ENCODE measurements at regions not wholly inside any gene's neighbourhood (a gene's known extent, or its start where the extent isn't known, plus 50 kb on each side); places are given as distances from the start of the nearest gene placed in this dataset.

DNA sequence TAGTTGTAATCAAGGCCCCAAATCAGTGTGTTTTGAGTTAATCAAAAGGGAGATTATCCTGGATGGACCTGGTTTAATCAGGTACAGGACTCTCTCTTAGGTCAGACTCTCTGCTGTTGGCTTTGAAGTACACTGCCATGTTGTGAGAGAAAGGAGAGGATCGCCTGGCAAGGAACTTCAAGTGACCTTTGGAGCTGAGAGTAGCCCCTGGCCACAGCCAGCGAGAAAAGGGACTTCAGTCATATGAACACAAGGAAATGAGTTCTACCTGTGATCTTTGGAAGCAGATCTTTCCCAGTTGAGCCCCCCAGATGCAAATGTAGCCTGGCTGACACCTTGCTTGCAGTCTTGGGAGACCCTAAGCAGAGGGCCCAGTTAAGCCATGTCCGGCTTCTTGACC, 68.3 kb upstream of the CPM start:
- DNase-seq (ENCODE audit: low read depth) = no peak
- TF ChIP-seq, protein P1, sequence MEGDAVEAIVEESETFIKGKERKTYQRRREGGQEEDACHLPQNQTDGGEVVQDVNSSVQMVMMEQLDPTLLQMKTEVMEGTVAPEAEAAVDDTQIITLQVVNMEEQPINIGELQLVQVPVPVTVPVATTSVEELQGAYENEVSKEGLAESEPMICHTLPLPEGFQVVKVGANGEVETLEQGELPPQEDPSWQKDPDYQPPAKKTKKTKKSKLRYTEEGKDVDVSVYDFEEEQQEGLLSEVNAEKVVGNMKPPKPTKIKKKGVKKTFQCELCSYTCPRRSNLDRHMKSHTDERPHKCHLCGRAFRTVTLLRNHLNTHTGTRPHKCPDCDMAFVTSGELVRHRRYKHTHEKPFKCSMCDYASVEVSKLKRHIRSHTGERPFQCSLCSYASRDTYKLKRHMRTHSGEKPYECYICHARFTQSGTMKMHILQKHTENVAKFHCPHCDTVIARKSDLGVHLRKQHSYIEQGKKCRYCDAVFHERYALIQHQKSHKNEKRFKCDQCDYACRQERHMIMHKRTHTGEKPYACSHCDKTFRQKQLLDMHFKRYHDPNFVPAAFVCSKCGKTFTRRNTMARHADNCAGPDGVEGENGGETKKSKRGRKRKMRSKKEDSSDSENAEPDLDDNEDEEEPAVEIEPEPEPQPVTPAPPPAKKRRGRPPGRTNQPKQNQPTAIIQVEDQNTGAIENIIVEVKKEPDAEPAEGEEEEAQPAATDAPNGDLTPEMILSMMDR (IDR thresholded peaks at IDR 0.05; ENCODE audit: insufficient read depth, low read depth, low read length) = no peak
- CTCF ChIA-PET = interaction anchor here (1.3 kb wide), 1 partner anchor 12 kb away, joined by 3 read pairs; no protein-coding TSS in a partner anchor
- H3K36me3 ChIP-seq (ENCODE audit: control insufficient read depth, insufficient read depth, low read length) = no peaks in the 10 kb centered on the region
- POLR2A ChIA-PET = interaction anchor here (0.5 kb wide), 1 partner anchor 188 kb away, joined by 3 read pairs; no protein-coding TSS in a partner anchor
- no peaks in the 10 kb centered on the region for H3K27me3 ChIP-seq (ENCODE audit: control insufficient read depth, insufficient read depth, low read length)
- H3K4me3 ChIP-seq (ENCODE audit: low read depth, low read length) = no peak overlapping the region

DNA sequence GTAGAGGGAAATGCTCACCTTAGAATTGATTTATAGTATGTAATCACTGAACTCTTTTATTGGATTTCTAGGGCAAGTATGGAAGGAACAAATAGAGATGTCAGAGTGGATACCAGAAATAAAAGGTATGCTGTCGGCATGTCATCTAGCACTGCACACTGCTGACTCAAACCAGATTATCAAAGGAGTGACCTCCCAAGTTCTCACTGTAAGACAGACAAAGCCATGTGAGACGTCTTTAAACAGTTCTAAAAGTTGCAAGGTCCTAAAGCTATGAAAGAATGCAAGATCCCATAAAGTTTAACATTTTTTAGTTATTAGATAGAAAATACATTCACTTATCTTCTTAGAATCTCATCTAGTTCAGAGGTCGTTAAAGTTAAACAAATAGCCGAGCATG, 70.0 kb upstream of the CPM start:
- TF ChIP-seq, protein P1 (IDR thresholded peaks at IDR 0.05; ENCODE audit: insufficient read depth, low read depth, low read length) = no peak
- no peaks in the 10 kb centered on the region for H3K27me3 ChIP-seq (ENCODE audit: control insufficient read depth, insufficient read depth, low read length)
- no peaks in the 10 kb centered on the region for H3K36me3 ChIP-seq (ENCODE audit: control insufficient read depth, insufficient read depth, low read length)
- ChIA-PET POLR2A (no interaction called here), CTCF (interaction anchor here (0.8 kb wide), 1 partner anchor 17 kb away, joined by 3 read pairs; no protein-coding TSS in a partner anchor)
- DNase-seq (ENCODE audit: low read depth) = no peak
- no peak overlapping the region for H3K4me3 ChIP-seq (ENCODE audit: low read depth, low read length)

- H3K36me3 ChIP-seq (ENCODE audit: control insufficient read depth, insufficient read depth, low read length) = no peaks in the 10 kb centered on the region
- DNase-seq (ENCODE audit: low read depth) = no peak
- TF ChIP-seq, protein P1 (IDR thresholded peaks at IDR 0.05; ENCODE audit: insufficient read depth, low read depth, low read length) = no peak
- ChIA-PET POLR2A (no interaction called here), CTCF (no interaction called here)
- no peaks in the 10 kb centered on the region for H3K27me3 ChIP-seq (ENCODE audit: control insufficient read depth, insufficient read depth, low read length)
- H3K4me3 ChIP-seq (ENCODE audit: low read depth, low read length) = no peak overlapping the region
These were observed 71.0 kb upstream of the CPM start for GRCh38 chr12:69003991-69004390.

- peak; percentile 40 for DNase-seq (ENCODE audit: low read depth)
- Histone ChIP-seq H3K4me3 (ENCODE audit: low read depth, low read length) (peak overlapping the region; percentile 11; the same call in 1 of the 2 replicates), H3K36me3 (ENCODE audit: control insufficient read depth, insufficient read depth, low read length) (no peaks in the 10 kb centered on the region), H3K27me3 (ENCODE audit: control insufficient read depth, insufficient read depth, low read length) (no peaks in the 10 kb centered on the region)
- CTCF ChIA-PET = interaction anchor here (0.6 to 1.2 kb wide), 3 partner anchors 25 to 137 kb away, joined by 3 to 5 read pairs (median 3); no protein-coding TSS in a partner anchor
- POLR2A ChIA-PET = no interaction called here
- TF ChIP-seq, protein P1 (IDR thresholded peaks at IDR 0.05; ENCODE audit: insufficient read depth, low read depth, low read length) = no peak
These were observed 74.3 kb upstream of the CPM start for GRCh38 chr12:69007101-69007854.

DNA sequence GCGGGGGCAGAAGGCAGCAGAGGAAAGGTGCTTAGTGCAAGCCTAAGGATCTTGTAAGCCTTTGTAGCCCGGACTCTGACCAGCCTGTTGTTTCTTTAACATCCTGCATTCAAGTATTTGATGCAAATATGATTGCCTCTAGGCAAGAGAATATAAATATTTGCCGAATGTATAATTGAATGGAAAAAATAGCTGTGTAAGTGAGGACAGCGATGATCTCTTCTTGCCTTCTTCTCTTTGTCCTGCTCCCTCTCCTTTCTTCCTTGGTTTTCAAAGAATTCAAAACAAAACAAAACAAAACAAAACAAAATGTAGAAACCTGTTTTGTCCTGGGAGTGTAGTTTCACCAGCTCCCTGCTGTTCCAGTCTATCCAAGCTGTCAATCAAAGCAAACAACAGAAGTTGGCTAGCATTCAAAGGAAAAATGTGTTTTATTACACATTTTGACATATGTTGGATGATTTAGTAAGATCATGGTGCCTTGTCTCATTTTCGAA, 74.9 kb upstream of the CPM start:
- ChIA-PET POLR2A (no interaction called here), CTCF (interaction anchor here (1.2 kb wide), 1 partner anchor 24 kb away, joined by 3 read pairs; no protein-coding TSS in a partner anchor)
- Histone ChIP-seq H3K36me3 (ENCODE audit: control insufficient read depth, insufficient read depth, low read length) (no peaks in the 10 kb centered on the region), H3K27me3 (ENCODE audit: control insufficient read depth, insufficient read depth, low read length) (no peaks in the 10 kb centered on the region), H3K4me3 (ENCODE audit: low read depth, low read length) (no peak overlapping the region)
- DNase-seq (ENCODE audit: low read depth) = no peak
- TF ChIP-seq, protein P1 (IDR thresholded peaks at IDR 0.05; ENCODE audit: insufficient read depth, low read depth, low read length) = no peak
